ENCODE measurements at regions not wholly inside any gene's neighbourhood (a gene's known extent, or its start where the extent isn't known, plus 50 kb on each side); places are given as distances from the start of the nearest gene placed in this dataset.

GRCh38 chr11:127996825-127997224, 590.5 kb downstream of the ETS1 start:
- TF ChIP-seq, protein P1, sequence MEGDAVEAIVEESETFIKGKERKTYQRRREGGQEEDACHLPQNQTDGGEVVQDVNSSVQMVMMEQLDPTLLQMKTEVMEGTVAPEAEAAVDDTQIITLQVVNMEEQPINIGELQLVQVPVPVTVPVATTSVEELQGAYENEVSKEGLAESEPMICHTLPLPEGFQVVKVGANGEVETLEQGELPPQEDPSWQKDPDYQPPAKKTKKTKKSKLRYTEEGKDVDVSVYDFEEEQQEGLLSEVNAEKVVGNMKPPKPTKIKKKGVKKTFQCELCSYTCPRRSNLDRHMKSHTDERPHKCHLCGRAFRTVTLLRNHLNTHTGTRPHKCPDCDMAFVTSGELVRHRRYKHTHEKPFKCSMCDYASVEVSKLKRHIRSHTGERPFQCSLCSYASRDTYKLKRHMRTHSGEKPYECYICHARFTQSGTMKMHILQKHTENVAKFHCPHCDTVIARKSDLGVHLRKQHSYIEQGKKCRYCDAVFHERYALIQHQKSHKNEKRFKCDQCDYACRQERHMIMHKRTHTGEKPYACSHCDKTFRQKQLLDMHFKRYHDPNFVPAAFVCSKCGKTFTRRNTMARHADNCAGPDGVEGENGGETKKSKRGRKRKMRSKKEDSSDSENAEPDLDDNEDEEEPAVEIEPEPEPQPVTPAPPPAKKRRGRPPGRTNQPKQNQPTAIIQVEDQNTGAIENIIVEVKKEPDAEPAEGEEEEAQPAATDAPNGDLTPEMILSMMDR (IDR thresholded peaks at IDR 0.05): no peak
- TF ChIP-seq POLR2A (IDR thresholded peaks at IDR 0.05): no peak
